ENCODE measurements at regions not wholly inside any gene's neighbourhood (a gene's known extent, or its start where the extent isn't known, plus 50 kb on each side); places are given as distances from the start of the nearest gene placed in this dataset.

- TF ChIP-seq ZNF691 (CRISPR knock-in tag; IDR thresholded peaks at IDR 0.05; ENCODE audit: borderline replicate concordance, low read depth) (peak; percentile 32; the same call in 1 of the 2 replicates), ZNF501 (CRISPR knock-in tag; IDR thresholded peaks at IDR 0.05) (peak; percentile 40; the same call in 1 of the 2 replicates), NR2F2 (IDR thresholded peaks at IDR 0.05; ENCODE audit: borderline replicate concordance, low read depth) (peak; percentile 94), KMT2B (CRISPR knock-in tag; IDR thresholded peaks at IDR 0.05) (no peak), HNF1B (CRISPR knock-in tag; IDR thresholded peaks at IDR 0.05) (0 out of 2 replicates have a peak, but pooled peaks have one; percentile 42), NFYB (CRISPR knock-in tag; IDR thresholded peaks at IDR 0.05) (no peak), SMC3 (IDR thresholded peaks at IDR 0.05; ENCODE audit: low read length) (peak; percentile 94), CTCF (CRISPR knock-in tag; IDR thresholded peaks at IDR 0.05) (peak; percentile 88), HINFP (CRISPR knock-in tag; IDR thresholded peaks at IDR 0.05; ENCODE audit: low read depth) (0 out of 2 replicates have a peak, but pooled peaks have one; percentile 39), TCF7L2 (IDR thresholded peaks at IDR 0.05; ENCODE audit: low read depth, low read length) (no peak), ZNF598 (CRISPR knock-in tag; IDR thresholded peaks at IDR 0.05; ENCODE audit: borderline replicate concordance) (no peak), SMAD3 (CRISPR knock-in tag; IDR thresholded peaks at IDR 0.05) (peak; percentile 72; the same call in 1 of the 2 replicates), ZSCAN22 (CRISPR knock-in tag; IDR thresholded peaks at IDR 0.05) (no peak), YY1 (IDR thresholded peaks at IDR 0.05; ENCODE audit: insufficient read depth, insufficient replicate concordance, low read depth, low read length) (peak; percentile 47), ZBTB26 (CRISPR knock-in tag; IDR thresholded peaks at IDR 0.05; ENCODE audit: borderline replicate concordance) (0 out of 2 replicates have a peak, but pooled peaks have one; percentile 21), ZNF746 (CRISPR knock-in tag; IDR thresholded peaks at IDR 0.05) (no peak), ZIK1 (CRISPR knock-in tag; IDR thresholded peaks at IDR 0.05; ENCODE audit: borderline replicate concordance, low read depth) (no peak), FUBP1 (CRISPR knock-in tag; IDR thresholded peaks at IDR 0.05; ENCODE audit: borderline replicate concordance) (no peak)
Observed at GRCh38 chr2:71798266-71799012, 345.1 kb downstream of the DYSF start (continued).

All from HepG2 (cell line).